Thoracic aorta (tissue), 2 donors: ENCODE measurements at regions not wholly inside any gene's neighbourhood (a gene's known extent, or its start where the extent isn't known, plus 50 kb on each side); places are given as distances from the start of the nearest gene placed in this dataset.

Experiments used
- ATAC-seq: fragments of 150-250 bp; one replicate; pipeline ENCODE4 v1.8.0; 2017; ENCODE audit warnings: low read depth; ENCODE audit not compliant: insufficient number of reproducible peaks, low FRiP score
- DNase-seq: peaks from one replicate; pipeline ENCODE4 v3.0.0-alpha.2; 2020; ENCODE audit warnings: low spot score
- H3K27ac ChIP-seq, 2 donors: fragments of 200-600 bp; sonication (generic); 1 replicate in 1 of 2; 2 replicates in 1 of 2; pipeline ENCODE4 v1.5.1; 2016; ENCODE audit warnings: mild to moderate bottlenecking in 2 of 2, moderate library complexity in 2 of 2
- H3K27me3 ChIP-seq: fragments of 200-600 bp; sonication (generic); replicated peaks from 2 replicates; pipeline ENCODE4 v1.6.0; 2016; ENCODE audit warnings: mild to moderate bottlenecking; ENCODE audit not compliant: insufficient read depth
- H3K36me3 ChIP-seq: fragments of 200-600 bp; sonication (generic); one replicate; pipeline ENCODE4 v1.5.1; 2016
- H3K4me1 ChIP-seq, 2 donors: fragments of 200-600 bp; sonication (generic); 1 replicate in 1 of 2; 2 replicates in 1 of 2; pipeline versions ENCODE4 v1.5.1 to v1.6.0; 2016; ENCODE audit warnings: low read depth in 2 of 2, mild to moderate bottlenecking in 1 of 2; ENCODE audit not compliant: control insufficient read depth in 1 of 2
- H3K4me3 ChIP-seq: fragments of 200-600 bp; sonication (generic); 2 replicates; pipeline ENCODE4 v1.5.1; 2016; ENCODE audit warnings: mild to moderate bottlenecking
- H3K9me3 ChIP-seq: fragments of 200-600 bp; sonication (generic); 2 replicates; pipeline ENCODE4 v1.5.1; 2016
- TF ChIP-seq, protein P1 (sequence below): fragments of 200-600 bp; sonication (generic); IDR thresholded peaks from one replicate; pipeline ENCODE4 v1.5.1; 2019; ENCODE audit warnings: antibody characterized with exemption

DNA sequence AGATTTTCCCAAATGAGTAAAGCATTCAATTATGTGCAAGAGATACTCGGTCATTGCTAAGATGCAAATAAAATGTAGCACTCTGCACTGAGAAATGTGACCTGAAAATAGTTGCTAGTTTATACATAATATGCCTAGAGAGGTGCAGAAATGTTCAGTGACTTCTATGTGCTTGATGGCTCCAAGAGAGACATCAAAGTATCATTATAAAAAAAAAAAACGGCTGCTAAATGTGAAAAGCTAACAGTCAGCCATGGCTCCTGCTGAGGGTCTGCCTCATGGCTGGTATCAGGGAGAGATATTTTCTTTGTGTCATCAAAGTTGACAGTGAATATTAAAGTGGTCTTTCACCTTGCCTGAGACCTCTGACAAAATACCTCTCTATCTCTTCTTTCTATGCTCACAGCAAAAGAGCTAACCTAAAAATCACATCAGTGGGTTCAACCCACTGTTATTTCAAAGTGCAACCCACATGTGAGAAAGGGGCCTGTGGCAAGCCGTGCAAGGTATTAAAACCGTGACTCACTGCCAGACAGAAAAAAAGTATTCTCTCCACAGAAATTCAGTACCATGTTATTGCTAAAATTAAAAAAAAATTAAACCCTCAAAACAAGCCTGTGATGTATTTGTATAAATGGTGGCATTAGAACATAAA lies 259.0 kb downstream of the HIVEP2 start:
- Histone ChIP-seq H3K27ac (no peak overlapping the region), H3K27me3 (no peaks in the 10 kb centered on the region), H3K9me3 (no peaks in the 10 kb centered on the region), H3K4me3 (no peak overlapping the region), H3K36me3 (no peaks in the 10 kb centered on the region), H3K4me1 (peaks cover under 1 to 2% of the 10 kb centered on the region in 2 donors)
- DNase-seq (no peak), ATAC-seq (no peak)
- TF ChIP-seq, protein P1, sequence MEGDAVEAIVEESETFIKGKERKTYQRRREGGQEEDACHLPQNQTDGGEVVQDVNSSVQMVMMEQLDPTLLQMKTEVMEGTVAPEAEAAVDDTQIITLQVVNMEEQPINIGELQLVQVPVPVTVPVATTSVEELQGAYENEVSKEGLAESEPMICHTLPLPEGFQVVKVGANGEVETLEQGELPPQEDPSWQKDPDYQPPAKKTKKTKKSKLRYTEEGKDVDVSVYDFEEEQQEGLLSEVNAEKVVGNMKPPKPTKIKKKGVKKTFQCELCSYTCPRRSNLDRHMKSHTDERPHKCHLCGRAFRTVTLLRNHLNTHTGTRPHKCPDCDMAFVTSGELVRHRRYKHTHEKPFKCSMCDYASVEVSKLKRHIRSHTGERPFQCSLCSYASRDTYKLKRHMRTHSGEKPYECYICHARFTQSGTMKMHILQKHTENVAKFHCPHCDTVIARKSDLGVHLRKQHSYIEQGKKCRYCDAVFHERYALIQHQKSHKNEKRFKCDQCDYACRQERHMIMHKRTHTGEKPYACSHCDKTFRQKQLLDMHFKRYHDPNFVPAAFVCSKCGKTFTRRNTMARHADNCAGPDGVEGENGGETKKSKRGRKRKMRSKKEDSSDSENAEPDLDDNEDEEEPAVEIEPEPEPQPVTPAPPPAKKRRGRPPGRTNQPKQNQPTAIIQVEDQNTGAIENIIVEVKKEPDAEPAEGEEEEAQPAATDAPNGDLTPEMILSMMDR = no peak

DNA sequence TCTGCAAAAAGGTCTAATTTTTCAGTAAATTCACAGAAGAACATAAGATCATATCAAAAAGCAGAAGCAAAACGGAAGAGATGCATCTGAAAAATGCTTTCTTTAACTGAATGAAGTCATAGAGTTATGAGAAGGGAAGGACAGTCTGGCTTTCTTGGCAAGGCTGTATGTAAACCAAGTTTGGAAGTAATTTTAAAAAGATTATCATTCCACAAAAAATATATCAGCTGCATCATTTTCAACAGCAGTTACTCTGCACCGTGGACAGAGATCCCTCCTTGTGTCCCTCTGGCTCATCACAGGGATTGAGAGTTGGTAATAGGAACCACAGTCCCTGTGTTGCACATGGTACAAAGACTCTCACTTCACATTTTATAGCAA lies 258.5 kb downstream of the HIVEP2 start:
- H3K4me1 ChIP-seq = no peaks in the 10 kb centered on the region
- TF ChIP-seq, protein P1 = no peak
- no peak for ATAC-seq

DNA sequence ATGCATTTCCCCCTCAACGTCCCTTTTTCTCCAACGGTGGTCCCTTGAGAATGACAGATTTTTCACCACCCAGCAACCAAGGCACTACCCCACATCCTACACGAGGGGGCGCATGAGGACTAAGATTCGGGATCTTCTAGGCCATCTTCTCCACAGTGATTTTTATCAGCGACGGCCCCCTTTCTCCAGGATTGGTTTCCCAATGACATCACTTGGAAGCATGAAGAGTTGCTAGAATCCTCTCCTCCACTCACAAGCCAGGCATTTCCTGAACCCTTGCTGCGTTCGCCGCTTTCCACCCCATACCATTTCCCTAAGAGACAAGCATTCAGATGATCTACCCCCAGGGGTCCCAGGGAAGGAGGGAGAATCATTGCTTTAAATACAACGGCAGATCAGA lies 252.0 kb downstream of the HIVEP2 start:
- peak; percentile 77 for ATAC-seq
- H3K9me3 ChIP-seq = no peaks in the 10 kb centered on the region
- H3K27me3 ChIP-seq = no peaks in the 10 kb centered on the region
- TF ChIP-seq, protein P1 = peak; percentile 93
- H3K36me3 ChIP-seq = no peaks in the 10 kb centered on the region
- peak overlapping the region; percentile 54 to 63 for H3K27ac ChIP-seq
- peak; percentile 34 for DNase-seq
- peak overlapping the region; percentile 39 for H3K4me3 ChIP-seq
- peaks cover 24 to 52% of the 10 kb centered on the region in 2 donors for H3K4me1 ChIP-seq

More for the DNA sequence above, 258.5 kb downstream of the HIVEP2 start:
- Histone ChIP-seq H3K27ac (no peak overlapping the region), H3K36me3 (no peaks in the 10 kb centered on the region), H3K9me3 (no peaks in the 10 kb centered on the region), H3K4me3 (no peak overlapping the region), H3K27me3 (no peaks in the 10 kb centered on the region)
- DNase-seq = no peak

DNA sequence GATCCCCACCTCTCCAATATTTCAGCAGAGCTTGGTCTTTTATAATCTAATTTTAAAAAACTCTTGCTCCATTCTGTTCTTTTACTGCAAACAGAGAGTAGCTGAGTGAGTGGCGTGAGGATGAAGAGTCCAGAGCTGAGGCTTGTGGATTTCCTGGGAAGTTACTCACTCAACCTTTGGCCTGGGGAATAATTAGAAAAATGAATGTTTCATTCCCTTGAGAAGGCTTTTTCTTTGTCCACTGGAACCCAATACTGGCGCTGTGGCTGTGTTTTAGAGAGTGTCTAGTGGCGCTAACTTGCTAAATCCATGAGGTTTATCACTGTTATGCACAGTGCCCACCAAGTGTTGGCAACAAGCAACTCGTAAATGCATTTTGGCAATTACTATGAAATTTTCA lies 251.5 kb downstream of the HIVEP2 start:
- TF ChIP-seq, protein P1 = no peak
- Histone ChIP-seq H3K9me3 (no peaks in the 10 kb centered on the region), H3K4me1 (peaks cover 29 to 57% of the 10 kb centered on the region in 2 donors), H3K27ac (peak overlapping the region; percentile 54 to 63), H3K27me3 (no peaks in the 10 kb centered on the region), H3K36me3 (no peaks in the 10 kb centered on the region), H3K4me3 (peak overlapping the region; percentile 39)
- ATAC-seq (no peak), DNase-seq (no peak)

DNA sequence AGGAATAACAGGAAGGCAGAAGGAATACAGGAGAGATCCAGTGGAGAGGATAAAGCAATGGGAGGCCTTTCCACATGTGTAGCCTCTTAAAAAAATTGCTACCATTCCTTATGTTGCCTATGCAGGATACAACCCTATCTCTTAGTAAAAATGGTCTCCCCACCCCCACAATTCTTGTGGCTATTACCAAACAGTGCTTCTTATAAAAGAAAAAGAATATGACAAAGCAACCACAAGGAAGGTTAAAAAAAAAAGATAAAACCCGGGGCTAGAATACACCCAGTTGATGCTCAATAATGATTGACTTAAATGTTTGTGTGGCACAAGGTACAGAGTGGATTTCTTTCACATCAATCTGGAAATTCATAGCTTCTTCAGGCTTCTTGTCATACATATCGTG lies 250.9 kb downstream of the HIVEP2 start:
- H3K4me3 ChIP-seq = no peak overlapping the region
- no peak for ATAC-seq
- DNase-seq = no peak
- peaks cover 30 to 61% of the 10 kb centered on the region in 2 donors for H3K4me1 ChIP-seq
- peak overlapping the region in 1 of 2 donors; percentile 54 for H3K27ac ChIP-seq
- no peaks in the 10 kb centered on the region for H3K27me3 ChIP-seq
- TF ChIP-seq, protein P1 = no peak
- H3K9me3 ChIP-seq = no peaks in the 10 kb centered on the region
- H3K36me3 ChIP-seq = no peaks in the 10 kb centered on the region
